H1 (cell line): ENCODE measurements at regions not wholly inside any gene's neighbourhood (a gene's known extent, or its start where the extent isn't known, plus 50 kb on each side); places are given as distances from the start of the nearest gene placed in this dataset.

Experiments used
- CTCF ChIA-PET: fragments of 300-600 bp; sonication (Branson Sonifier 250); formaldehyde crosslinking; loops from one replicate; lab custom pipeline; 2021; ENCODE audit not compliant: partially characterized antibody; lab: Charles Lee
- POLR2A ChIA-PET: fragments of 300-600 bp; sonication (Branson Sonifier 250); formaldehyde crosslinking; loops from one replicate; lab custom pipeline; 2021; ENCODE audit warnings: inconsistent platforms; ENCODE audit not compliant: partially characterized antibody; lab: Charles Lee
- DNase-seq, 2 experiments: peaks; one replicate each; pipeline versions ENCODE4 v3.0.0 to v3.0.0-alpha.2; 2010 to 2022; ENCODE audit warnings: low spot score in 2 of 2, low read depth in 1 of 2, mixed read lengths in 1 of 2
- FAIRE-seq: peaks from 2 replicates; lab custom pipeline; 2011; peaks lifted over from hg19 to GRCh38; lab: Jason Lieb, UNC
- H2AFZ ChIP-seq: 2 replicates; pipeline ENCODE4 v1.8.1; 2012; ENCODE audit warnings: low read length, inconsistent platforms
- H2AK5ac ChIP-seq: 2 replicates; pipeline ENCODE4 v1.6.1; 2013; ENCODE audit warnings: low read depth, low read length
- H2BK120ac ChIP-seq: replicated peaks from 2 replicates; pipeline ENCODE3; 2013; ENCODE audit warnings: low read depth, low read length, inconsistent platforms
- H2BK12ac ChIP-seq: 2 replicates; pipeline ENCODE4 v1.6.1; 2013; ENCODE audit warnings: low read depth, low read length
- H2BK15ac ChIP-seq: 2 replicates; pipeline ENCODE4 v1.6.1; 2013; ENCODE audit warnings: low read length
- H2BK20ac ChIP-seq: 2 replicates; pipeline ENCODE4 v1.6.1; 2013; ENCODE audit warnings: low read length
- H2BK5ac ChIP-seq: 2 replicates; pipeline ENCODE4 v1.6.1; 2013; ENCODE audit warnings: low read depth, low read length
- H3K14ac ChIP-seq: 2 replicates; pipeline ENCODE4 v1.6.1; 2013; ENCODE audit warnings: inconsistent platforms; ENCODE audit not compliant: insufficient read length
- H3K18ac ChIP-seq: 2 replicates; pipeline ENCODE4 v1.6.1; 2013; ENCODE audit warnings: low read length; ENCODE audit errors: extremely low read depth
- H3K23ac ChIP-seq: 2 replicates; pipeline ENCODE4 v1.6.1; 2013; ENCODE audit warnings: inconsistent platforms; ENCODE audit not compliant: insufficient read length
- H3K23me2 ChIP-seq: 2 replicates; pipeline ENCODE4 v1.6.1; 2013; ENCODE audit warnings: low read depth, low read length
- H3K27ac ChIP-seq: 2 replicates; pipeline ENCODE4 v1.6.1; 2011; ENCODE audit warnings: low read depth, low read length, inconsistent platforms
- H3K27me3 ChIP-seq, 4 experiments: replicated peaks in 1 of 4; 1 replicate in 1 of 4; 2 replicates in 3 of 4; pipeline versions ENCODE4 v1.6.1 to v1.8.1; 2011 to 2013; ENCODE audit warnings: low read length in 3 of 4, mild to moderate bottlenecking in 3 of 4, inconsistent platforms in 2 of 4, mixed read lengths in 2 of 4, moderate library complexity in 1 of 4; ENCODE audit not compliant: control insufficient read depth in 3 of 4, insufficient read depth in 3 of 4; ENCODE audit errors: extremely low read depth in 1 of 4
- H3K36me3 ChIP-seq, 4 experiments: 2 replicates each; pipeline versions ENCODE4 v1.6.1 to v1.8.1; 2011 to 2013; ENCODE audit warnings: mild to moderate bottlenecking in 4 of 4, low read length in 3 of 4, moderate library complexity in 2 of 4, control low read depth in 1 of 4, inconsistent platforms in 1 of 4; ENCODE audit not compliant: insufficient read depth in 4 of 4, control insufficient read depth in 2 of 4
- H3K4ac ChIP-seq: replicated peaks from 2 replicates; pipeline ENCODE3; 2013; ENCODE audit warnings: low read length, low read depth, mixed read lengths, inconsistent platforms; ENCODE audit not compliant: insufficient read length
- H3K4me1 ChIP-seq, 4 experiments: replicated peaks in 1 of 4; 1 replicate in 1 of 4; 2 replicates in 3 of 4; pipeline versions ENCODE4 v1.6.1 to v1.8.1; 2011 to 2013; ENCODE audit warnings: low read length in 3 of 4, inconsistent platforms in 2 of 4, mixed read lengths in 1 of 4; ENCODE audit not compliant: insufficient read depth in 4 of 4, control insufficient read depth in 3 of 4
- H3K4me2 ChIP-seq, 2 experiments: 2 replicates each; pipeline versions ENCODE4 v1.6.1 to v1.8.1; 2011 to 2013; ENCODE audit warnings: low read depth in 2 of 2, low read length in 2 of 2, control low read depth in 1 of 2, inconsistent platforms in 1 of 2, mild to moderate bottlenecking in 1 of 2; ENCODE audit not compliant: insufficient read depth in 1 of 2
- H3K4me3 ChIP-seq, 4 experiments: fragments of 200-600, 300-600 bp in 1 of 4; sonication (generic), shearing (Covaris generic), sonication (Bioruptor Twin) in 1 of 4; 2 replicates each; pipeline versions ENCODE4 v1.5.1 to v1.8.1; 2011 to 2016; ENCODE audit warnings: low read length in 4 of 4, low read depth in 3 of 4, control low read depth in 2 of 4, inconsistent platforms in 2 of 4, mild to moderate bottlenecking in 2 of 4, mixed read lengths in 1 of 4, moderate library complexity in 1 of 4; ENCODE audit not compliant: insufficient read depth in 2 of 4; ENCODE audit errors: extremely low read depth in 1 of 4
- H3K56ac ChIP-seq: replicated peaks from 2 replicates; pipeline ENCODE3; 2013; ENCODE audit warnings: low read depth, mild to moderate bottlenecking, mixed read lengths, low read length, inconsistent platforms; ENCODE audit not compliant: insufficient read length
- H3K79me1 ChIP-seq: 2 replicates; pipeline ENCODE4 v1.6.1; 2013; ENCODE audit warnings: low read depth, low read length, control low read depth
- H3K79me2 ChIP-seq, 2 experiments: 2 replicates each; pipeline versions ENCODE4 v1.6.1 to v1.8.1; 2012 to 2013; ENCODE audit warnings: low read length in 2 of 2, mild to moderate bottlenecking in 2 of 2, inconsistent platforms in 1 of 2; ENCODE audit not compliant: insufficient read depth in 2 of 2, control insufficient read depth in 1 of 2
- H3K9ac ChIP-seq, 4 experiments: replicated peaks in 1 of 4; 1 replicate in 1 of 4; 2 replicates in 3 of 4; pipeline versions ENCODE4 v1.6.1 to v1.8.1; 2011 to 2013; ENCODE audit warnings: low read depth in 3 of 4, low read length in 3 of 4, control low read depth in 2 of 4, mild to moderate bottlenecking in 2 of 4, moderate library complexity in 2 of 4, inconsistent platforms in 1 of 4; ENCODE audit errors: extremely low read depth in 1 of 4
- H3K9me3 ChIP-seq, 2 experiments: 2 replicates each; pipeline versions ENCODE4 v1.6.1 to v1.8.1; 2012 to 2013; ENCODE audit warnings: mild to moderate bottlenecking in 2 of 2, moderate library complexity in 2 of 2, control low read depth in 1 of 2, inconsistent platforms in 1 of 2, low read depth in 1 of 2, low read length in 1 of 2, mixed read lengths in 1 of 2; ENCODE audit not compliant: insufficient read depth in 2 of 2
- H4K20me1 ChIP-seq, 2 experiments: replicated peaks in 1 of 2; 2 replicates each; pipeline versions ENCODE3 to v1.8.1; 2011 to 2013; ENCODE audit warnings: inconsistent platforms in 2 of 2, low read length in 2 of 2, mild to moderate bottlenecking in 1 of 2; ENCODE audit not compliant: insufficient read depth in 2 of 2, control insufficient read depth in 1 of 2
- H4K5ac ChIP-seq: 2 replicates; pipeline ENCODE4 v1.6.1; 2013; ENCODE audit warnings: low read length, low read depth, mixed read lengths, inconsistent platforms; ENCODE audit not compliant: insufficient read length
- H4K8ac ChIP-seq: 2 replicates; pipeline ENCODE4 v1.8.0; 2013; ENCODE audit warnings: mild to moderate bottlenecking, moderate library complexity, low read length, inconsistent platforms; ENCODE audit not compliant: insufficient read depth; ENCODE audit errors: extremely low read depth
- H4K91ac ChIP-seq: replicated peaks from 2 replicates; pipeline ENCODE3; 2013; ENCODE audit warnings: low read length, mixed read lengths, inconsistent platforms; ENCODE audit not compliant: insufficient read length
- ASH2L ChIP-seq: fragments of 200-600, 300-600 bp; sonication (generic); IDR thresholded peaks from one replicate; pipeline ENCODE4 v1.7.1; 2017; ENCODE audit warnings: low read length
- BCL11A ChIP-seq, 2 experiments: IDR thresholded peaks; one replicate each; pipeline ENCODE4 v1.6.1; 2011; ENCODE audit warnings: low read depth in 2 of 2, low read length in 2 of 2, mild to moderate bottlenecking in 2 of 2
- CBX8 ChIP-seq: fragments of 300-800, 300-1000 bp; sonication (generic); IDR thresholded peaks from 2 replicates; pipeline ENCODE4 v1.7.1; 2016; ENCODE audit warnings: low read depth, low read length, borderline replicate concordance
- CREB1 ChIP-seq: IDR thresholded peaks from 2 replicates; pipeline ENCODE4 v1.6.1; 2012; ENCODE audit warnings: inconsistent platforms
- CTBP2 ChIP-seq: IDR thresholded peaks from 2 replicates; pipeline ENCODE4 v1.7.0; 2011; ENCODE audit warnings: borderline replicate concordance, mild to moderate bottlenecking, moderate library complexity, mixed read lengths, low read length; ENCODE audit not compliant: insufficient read depth, insufficient read length
- JUND ChIP-seq: IDR thresholded peaks from 2 replicates; pipeline ENCODE4 v1.6.1; 2011; ENCODE audit warnings: mild to moderate bottlenecking, improper control_type of control experiment, low read length
- KDM1A ChIP-seq: fragments of 200-600, 300-600 bp; sonication (generic); IDR thresholded peaks from 2 replicates; pipeline ENCODE4 v1.7.1; 2016; ENCODE audit warnings: mild to moderate bottlenecking, low read length, borderline replicate concordance
- MAFK ChIP-seq: IDR thresholded peaks from 2 replicates; pipeline ENCODE4 v1.6.1; 2012; ENCODE audit warnings: low read depth, mild to moderate bottlenecking, improper control_type of control experiment, low read length
- POLR2A ChIP-seq, 2 experiments: IDR thresholded peaks; 1 replicate in 1 of 2; 2 replicates in 1 of 2; pipeline ENCODE4 v1.6.1; 2011; ENCODE audit warnings: low read depth in 2 of 2, low read length in 2 of 2, mild to moderate bottlenecking in 2 of 2; ENCODE audit errors: control extremely low read depth in 1 of 2
- RAD21 ChIP-seq, 2 experiments: IDR thresholded peaks in 1 of 2; conservative IDR thresholded peaks in 1 of 2; 2 replicates each; pipeline ENCODE4 v1.6.1; 2011; ENCODE audit warnings: low read depth in 2 of 2, low read length in 2 of 2, improper control_type of control experiment in 1 of 2, inconsistent platforms in 1 of 2, mild to moderate bottlenecking in 1 of 2, moderate library complexity in 1 of 2
- SAP30 ChIP-seq: fragments of 300-600 bp; sonication (generic); IDR thresholded peaks from 2 replicates; pipeline ENCODE4 v1.7.1; 2012; ENCODE audit warnings: low read length, moderate library complexity, mild to moderate bottlenecking, inconsistent platforms; ENCODE audit not compliant: insufficient read depth, insufficient replicate concordance
- SP2 ChIP-seq: IDR thresholded peaks from 2 replicates; pipeline ENCODE4 v1.6.1; 2012; ENCODE audit warnings: mild to moderate bottlenecking, low read length, inconsistent platforms
- TBP ChIP-seq: IDR thresholded peaks from 2 replicates; pipeline ENCODE4 v1.6.1; 2011; ENCODE audit warnings: low read depth, low read length, improper control_type of control experiment
- WGBS, 2 experiments: shearing (Covaris generic) in 1 of 2; methylation state at CpG; one replicate each; pipeline versions ENCODE4 v1.1.6 to v1.1.7; 2013 to 2015; ENCODE audit warnings: low lambda C conversion rate in 2 of 2, mixed read lengths in 2 of 2, inconsistent platforms in 1 of 2, low coverage in 1 of 2, missing lambda C conversion rate in 1 of 2; ENCODE audit not compliant: insufficient replicate concordance in 2 of 2, insufficient coverage in 1 of 2, insufficient read length in 1 of 2; ENCODE audit errors: extremely low coverage in 1 of 2, missing lambda C conversion rate in 1 of 2; 5-methylcytosine and 5-hydroxymethylcytosine counted together
- TF ChIP-seq, protein P1 (sequence below): IDR thresholded peaks from 2 replicates; pipeline ENCODE4 v1.6.1; 2012; ENCODE audit warnings: low read length, inconsistent platforms

DNA sequence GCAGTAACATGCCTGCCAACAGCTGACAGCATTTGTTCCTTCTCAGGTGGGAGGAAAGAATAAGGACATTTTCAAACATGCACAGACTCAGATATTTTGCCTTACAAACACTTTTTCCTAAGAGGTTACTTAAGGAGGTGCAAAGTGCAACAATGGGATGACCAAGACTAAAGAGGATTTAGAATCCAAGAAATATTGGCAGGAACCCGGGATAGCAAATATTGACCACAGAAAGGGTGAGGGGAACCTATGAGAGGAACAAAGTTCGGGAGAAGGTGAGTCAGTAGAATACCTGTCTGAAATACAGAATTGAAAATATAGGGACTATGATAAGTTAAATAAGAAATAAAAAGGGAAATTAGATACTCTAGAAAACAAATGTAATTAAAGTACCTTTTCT, 321.9 kb upstream of the EMCN start:
- ChIA-PET CTCF (interaction anchor here (1.0 to 1.5 kb wide), 2 partner anchors 9 to 194 kb away, joined by 3 to 7 read pairs; no protein-coding TSS in a partner anchor), POLR2A (no interaction called here)
- peaks cover 0 to 8% (median 3%) of the 10 kb centered on the region in 4 experiments; a peak in 2 of 7 replicates for H3K4me1 ChIP-seq
- no peaks in the 10 kb centered on the region for H3K27me3 ChIP-seq
- H3K9ac ChIP-seq: no peak overlapping the region
- H4K20me1 ChIP-seq: no peaks in the 10 kb centered on the region
- H3K18ac ChIP-seq: no peak overlapping the region
- 86% methylated on average over 2 of the region's 2 CpGs; no CpG with 5 or more reads in 1 of the 2 experiments for WGBS, 2 experiments
- no peak overlapping the region for H3K4ac ChIP-seq
- H3K27ac ChIP-seq: no peak overlapping the region
- no peaks in the 10 kb centered on the region for H3K36me3 ChIP-seq
- H3K9me3 ChIP-seq: no peaks in the 10 kb centered on the region
- H3K79me1 ChIP-seq: no peaks in the 10 kb centered on the region
- DNase-seq (no peak), FAIRE-seq (no peak)
- H3K56ac ChIP-seq: no peak overlapping the region
- no peak overlapping the region for H3K23ac ChIP-seq
- no peak overlapping the region for H2BK20ac ChIP-seq
- H3K79me2 ChIP-seq: no peaks in the 10 kb centered on the region
- no peak overlapping the region for H2BK120ac ChIP-seq
- H2AFZ ChIP-seq: no peak overlapping the region
- H2AK5ac ChIP-seq: no peak overlapping the region
- H3K14ac ChIP-seq: no peak overlapping the region
- no peak overlapping the region for H2BK12ac ChIP-seq
- H3K4me3 ChIP-seq: no peak overlapping the region
- no peak overlapping the region for H4K5ac ChIP-seq
- H2BK15ac ChIP-seq: no peak overlapping the region
- H2BK5ac ChIP-seq: no peak overlapping the region
- no peak overlapping the region for H4K91ac ChIP-seq
- 0 out of 2 replicates have a peak, but pooled peaks cover 3% of the 10 kb centered on the region for H3K23me2 ChIP-seq
- H4K8ac ChIP-seq: no peak overlapping the region
- H3K4me2 ChIP-seq: no peak overlapping the region
- TF ChIP-seq CREB1 (no peak), CTBP2 (no peak), SP2 (no peak), SAP30 (no peak), JUND (no peak), KDM1A (no peak), BCL11A (IDR thresholded peaks at IDR 0.05; ENCODE audit: low read depth in 2 of 2, low read length in 2 of 2) (no peak), POLR2A (IDR thresholded peaks at IDR 0.05; ENCODE audit: control extremely low read depth in 1 of 2, low read depth in 2 of 2, low read length in 2 of 2) (no peak), CBX8 (no peak), RAD21 (IDR thresholded peaks at IDR 0.05 in 1 of 2, conservative IDR thresholded peaks at IDR 0.05 in 1 of 2; ENCODE audit: low read depth in 2 of 2, low read length in 2 of 2) (no peak), TBP (no peak), MAFK (no peak), ASH2L (no peak)
- TF ChIP-seq, protein P1, sequence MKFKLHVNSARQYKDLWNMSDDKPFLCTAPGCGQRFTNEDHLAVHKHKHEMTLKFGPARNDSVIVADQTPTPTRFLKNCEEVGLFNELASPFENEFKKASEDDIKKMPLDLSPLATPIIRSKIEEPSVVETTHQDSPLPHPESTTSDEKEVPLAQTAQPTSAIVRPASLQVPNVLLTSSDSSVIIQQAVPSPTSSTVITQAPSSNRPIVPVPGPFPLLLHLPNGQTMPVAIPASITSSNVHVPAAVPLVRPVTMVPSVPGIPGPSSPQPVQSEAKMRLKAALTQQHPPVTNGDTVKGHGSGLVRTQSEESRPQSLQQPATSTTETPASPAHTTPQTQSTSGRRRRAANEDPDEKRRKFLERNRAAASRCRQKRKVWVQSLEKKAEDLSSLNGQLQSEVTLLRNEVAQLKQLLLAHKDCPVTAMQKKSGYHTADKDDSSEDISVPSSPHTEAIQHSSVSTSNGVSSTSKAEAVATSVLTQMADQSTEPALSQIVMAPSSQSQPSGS: no peak
